C4-2B (cell line): ENCODE measurements at regions not wholly inside any gene's neighbourhood (a gene's known extent, or its start where the extent isn't known, plus 50 kb on each side); places are given as distances from the start of the nearest gene placed in this dataset.

ENCODE experiments used
- CTCF ChIP-seq: fragments of 450-650 bp; conservative IDR thresholded peaks from 2 replicates; pipeline ENCODE4 v1.5.1; 2017; ENCODE audit warnings: mild to moderate bottlenecking
- ZFX ChIP-seq: fragments of 450-650 bp; IDR thresholded peaks from 2 replicates; pipeline ENCODE4 v1.6.1; 2017

GRCh38 chr7:96426685-96427084 lies 104.8 kb upstream of the SLC25A13 start:
- no peak for TF ChIP-seq CTCF
- TF ChIP-seq ZFX, result no peak
